Stimulated activated CD8-positive, alpha-beta memory T cell treated with anti-CD3 and anti-CD28 coated beads, Interleukin-12 subunit alpha, Interleukin-12 subunit beta, amount 100 ng/mL, for 24 hours (primary cell): ENCODE measurements at regions not wholly inside any gene's neighbourhood (a gene's known extent, or its start where the extent isn't known, plus 50 kb on each side); places are given as distances from the start of the nearest gene placed in this dataset.
"Not testable (repeated sequence)": the region's sequence is repeated elsewhere in the genome, so short reads cannot be mapped to it uniquely, and the experiment has no call there.

Source experiments
- DNase-seq: peaks from one replicate; pipeline ENCODE4 v3.0.0-alpha.2; 2020; ENCODE audit errors: extremely low read depth

DNA sequence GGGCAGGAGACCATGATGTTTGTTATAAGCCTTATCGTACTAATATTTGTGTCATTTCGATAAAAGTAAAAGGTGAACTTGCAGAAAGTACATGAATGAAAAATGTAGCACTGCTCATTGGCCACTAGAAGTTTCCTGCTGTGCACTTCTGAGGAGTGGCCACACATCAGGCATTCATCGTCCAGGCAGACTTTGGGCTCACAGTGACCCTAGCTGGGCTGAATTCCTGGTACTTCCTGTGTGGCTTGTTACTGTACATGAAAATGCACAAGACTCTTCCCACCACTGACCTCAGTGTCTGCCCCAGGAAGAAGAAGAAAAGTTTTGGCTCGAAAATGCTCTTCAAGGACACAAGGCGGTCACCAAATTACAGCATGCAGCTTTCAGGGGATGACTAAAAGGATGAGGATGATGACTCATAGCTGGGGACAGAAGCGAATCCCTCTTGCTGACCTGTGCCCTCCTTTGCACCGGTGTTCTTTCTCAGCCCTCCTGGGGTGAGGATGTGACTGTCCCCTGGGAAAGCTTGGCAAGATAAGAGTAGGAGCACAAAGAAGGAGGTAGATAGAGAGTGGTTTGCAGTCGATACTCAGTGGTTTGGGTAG lies 252.4 kb upstream of the KAZN start:
- DNase-seq, result no peak

DNA sequence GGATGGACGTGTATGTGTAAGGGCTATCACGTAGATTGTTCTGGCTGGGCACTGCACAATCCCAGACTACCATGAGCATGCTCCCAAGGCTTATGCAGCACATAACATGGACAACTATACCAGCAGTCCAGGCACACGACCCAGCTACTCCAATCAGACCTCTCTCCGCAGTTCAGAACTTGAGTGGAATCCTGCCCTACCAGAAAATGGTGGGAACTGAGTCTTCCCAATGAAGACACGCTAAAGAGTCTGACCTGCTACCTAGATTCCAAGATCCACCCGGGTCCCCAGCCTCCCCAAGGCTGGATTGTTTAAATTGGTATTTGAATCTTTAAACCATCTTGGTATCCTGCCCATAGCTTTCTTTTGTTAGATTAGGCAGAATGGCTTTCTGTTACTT lies 251.3 kb upstream of the KAZN start:
- no peak for DNase-seq

DNA sequence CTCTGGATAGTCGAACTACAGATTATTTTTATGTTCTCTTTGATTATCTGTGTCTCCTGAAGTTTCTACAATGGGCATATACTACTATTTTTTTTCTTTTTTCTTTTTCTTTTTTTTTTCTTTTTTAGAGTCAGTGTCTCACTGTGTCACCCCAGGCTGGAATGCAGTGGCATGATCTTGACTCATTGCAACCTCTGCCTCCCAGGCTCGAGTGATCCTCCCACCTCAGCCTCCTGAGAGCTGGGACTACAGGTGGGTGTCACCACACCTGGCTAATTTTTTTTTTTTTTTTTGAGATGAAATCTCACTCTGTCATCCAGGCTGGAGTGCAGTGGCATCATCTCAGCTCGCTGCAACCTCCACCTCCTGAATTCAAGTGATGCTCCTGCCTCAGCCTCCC lies 250.7 kb upstream of the KAZN start:
- no peak for DNase-seq

DNA sequence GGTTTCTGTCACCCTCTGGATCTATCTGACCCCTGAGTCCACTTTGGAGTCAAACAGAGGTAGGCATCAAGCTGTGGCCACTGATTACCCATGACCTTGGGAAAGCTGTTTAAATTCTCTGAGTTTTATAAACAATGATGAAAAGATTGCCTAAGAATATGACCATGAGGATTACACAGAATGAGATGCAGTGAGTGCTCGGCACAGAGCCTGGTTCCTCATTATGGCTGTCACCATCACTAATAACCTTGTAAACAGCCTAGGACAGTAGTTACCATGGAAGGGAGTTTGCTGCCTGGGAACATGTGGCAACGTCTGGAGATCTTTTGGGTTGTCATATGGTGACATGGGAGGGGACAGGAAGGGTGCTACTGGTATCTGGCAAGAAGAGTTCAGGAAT lies 248.3 kb upstream of the KAZN start:
- DNase-seq, result no peak

DNA sequence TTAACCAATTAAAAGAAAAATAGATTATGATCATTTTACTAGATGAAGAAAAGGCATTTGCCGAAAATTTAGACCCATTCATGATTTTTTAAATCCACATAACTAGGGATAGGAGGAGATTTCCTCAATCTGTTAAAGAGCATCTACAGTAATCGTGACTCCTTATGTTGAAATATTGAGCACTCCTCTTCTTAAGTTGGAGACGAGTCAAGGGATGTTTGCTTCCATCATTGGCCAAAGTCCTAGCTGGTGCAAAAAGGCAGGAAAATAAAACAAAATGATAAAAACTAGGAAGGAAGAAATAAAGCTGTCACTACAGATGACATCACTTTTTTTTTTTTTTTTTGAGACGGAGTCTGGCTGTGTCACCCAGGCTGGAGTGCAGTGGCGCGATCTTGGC lies 245.6 kb upstream of the KAZN start:
- no peak for DNase-seq

DNA sequence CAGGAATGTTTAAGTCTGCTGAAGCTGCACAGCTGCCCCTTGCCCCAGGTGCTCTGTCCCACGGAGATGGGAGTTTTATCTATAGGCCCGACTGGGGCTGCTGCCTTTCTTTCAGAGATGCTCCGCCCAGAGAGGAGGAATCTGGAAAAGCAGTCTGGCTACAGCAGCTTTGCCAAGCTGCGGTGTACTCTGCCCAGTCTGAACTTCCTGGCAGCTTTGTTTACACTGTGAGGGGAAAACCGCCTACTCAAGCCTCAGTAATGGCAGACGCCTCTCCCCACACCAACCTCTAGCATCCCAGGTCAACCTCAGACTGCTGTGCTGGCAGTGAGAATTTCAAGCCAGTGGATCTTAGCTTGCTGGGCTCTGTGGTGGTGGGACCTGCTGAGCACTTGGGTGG lies 237.5 kb upstream of the KAZN start:
- DNase-seq, result not testable (repeated sequence)

DNA sequence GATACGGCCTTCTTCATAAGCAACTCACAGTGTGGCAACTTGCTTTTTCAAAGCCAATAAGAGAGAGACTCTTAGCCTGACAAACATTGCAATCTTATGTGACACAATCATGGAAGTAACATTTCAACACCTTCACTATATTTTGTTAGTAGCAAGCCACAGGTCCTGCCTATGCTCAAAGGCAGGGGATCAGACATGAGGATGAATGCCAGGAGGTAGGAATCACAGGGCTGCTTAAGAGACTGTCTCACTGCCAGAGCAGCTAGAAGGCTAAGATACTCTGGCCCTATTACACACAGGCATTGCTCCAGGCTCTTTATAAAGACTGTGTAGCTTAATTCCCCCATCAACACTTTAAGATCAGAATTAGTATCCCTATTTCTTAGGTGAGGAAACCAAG lies 236.2 kb upstream of the KAZN start:
- DNase-seq, result no peak

DNA sequence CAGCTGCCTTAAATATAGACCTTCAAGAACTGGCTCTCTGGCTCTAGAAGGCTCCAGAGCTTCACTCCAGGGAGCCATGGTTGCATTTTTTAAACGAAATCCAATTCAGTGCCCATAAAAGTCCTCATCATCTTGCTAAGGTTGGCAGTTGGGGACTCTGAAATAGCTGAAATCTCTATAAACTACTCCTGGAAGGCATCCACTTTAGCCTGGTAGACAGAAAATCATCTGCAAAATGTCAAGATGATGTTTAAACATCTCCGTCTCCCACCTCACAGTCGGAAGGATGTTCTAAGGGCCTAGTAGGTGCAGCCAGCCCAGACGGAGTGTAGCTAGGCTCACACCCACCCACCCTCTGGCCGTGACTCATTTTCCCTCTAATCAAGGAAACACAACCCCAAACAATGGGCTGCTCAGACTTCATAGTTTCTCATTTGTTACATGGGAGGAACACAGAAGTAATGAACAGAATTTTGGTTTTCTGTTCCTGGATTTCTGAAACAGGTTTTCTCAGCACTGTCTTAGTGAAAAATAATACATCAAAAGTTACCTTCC lies 235.4 kb upstream of the KAZN start:
- DNase-seq, result no peak

DNA sequence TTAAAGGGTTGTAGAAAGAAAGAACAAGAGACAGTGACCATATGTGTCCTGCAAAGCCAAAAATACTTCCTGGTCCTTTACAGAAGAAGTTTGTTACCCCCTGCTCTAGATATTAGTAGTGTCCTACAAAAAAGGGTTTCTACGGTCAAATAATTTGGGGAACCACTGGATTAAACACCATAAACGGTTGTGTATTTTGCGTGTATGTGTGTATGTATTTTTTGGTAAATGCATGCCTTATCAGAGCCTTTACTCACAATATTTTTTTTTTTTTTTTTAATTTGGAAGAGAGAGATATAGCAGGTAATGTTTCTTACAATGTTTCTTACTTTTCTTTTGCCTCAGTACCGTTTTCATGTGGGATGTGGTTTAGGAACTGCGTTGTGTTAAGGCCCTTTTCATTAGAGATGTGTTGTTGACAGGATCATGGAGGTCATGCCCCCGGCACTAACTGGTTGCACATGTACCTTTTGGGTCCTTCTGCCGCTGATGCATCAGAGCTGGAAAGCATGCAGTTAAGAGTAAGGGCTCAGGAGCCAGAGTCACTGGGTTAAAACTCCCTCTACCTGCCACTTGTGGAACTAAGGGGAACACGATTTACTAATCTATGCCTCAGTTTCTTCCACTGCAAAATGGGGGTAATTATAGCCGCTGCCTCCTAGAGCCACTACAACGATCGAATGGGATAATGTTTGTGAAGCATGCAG lies 234.6 kb upstream of the KAZN start:
- no peak for DNase-seq

DNA sequence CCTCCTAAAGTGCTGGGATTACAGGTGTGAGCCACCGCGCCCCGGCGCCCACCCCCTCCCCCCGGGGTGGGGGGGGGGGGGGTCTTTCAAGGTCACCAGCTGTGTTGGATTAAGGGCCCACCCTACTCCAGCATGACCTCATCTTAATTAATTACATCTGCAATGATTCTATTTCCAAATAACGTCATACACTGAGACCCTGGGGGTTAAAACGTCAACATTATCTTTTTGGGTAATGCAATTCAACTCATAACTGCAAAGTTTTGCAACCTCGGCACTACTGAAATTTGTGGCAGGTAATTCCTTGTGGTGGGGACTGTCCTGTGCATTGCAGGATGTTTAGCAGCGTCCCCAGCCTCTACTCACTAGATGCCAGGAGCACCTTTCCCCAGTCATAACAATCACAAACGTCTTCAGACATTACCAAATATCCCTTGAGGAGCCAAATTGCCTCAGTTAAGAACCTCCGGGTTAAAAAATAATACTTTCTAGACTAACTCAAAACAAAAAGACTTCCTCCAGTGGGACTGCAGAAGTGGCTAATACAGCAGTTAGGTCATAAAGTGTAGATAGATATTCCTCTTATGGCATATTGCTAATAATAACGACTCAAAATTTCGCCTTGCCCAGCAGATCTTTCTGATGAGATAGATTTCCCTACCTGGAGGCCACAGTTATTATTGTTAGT lies 233.0 kb upstream of the KAZN start:
- DNase-seq, result no peak

DNA sequence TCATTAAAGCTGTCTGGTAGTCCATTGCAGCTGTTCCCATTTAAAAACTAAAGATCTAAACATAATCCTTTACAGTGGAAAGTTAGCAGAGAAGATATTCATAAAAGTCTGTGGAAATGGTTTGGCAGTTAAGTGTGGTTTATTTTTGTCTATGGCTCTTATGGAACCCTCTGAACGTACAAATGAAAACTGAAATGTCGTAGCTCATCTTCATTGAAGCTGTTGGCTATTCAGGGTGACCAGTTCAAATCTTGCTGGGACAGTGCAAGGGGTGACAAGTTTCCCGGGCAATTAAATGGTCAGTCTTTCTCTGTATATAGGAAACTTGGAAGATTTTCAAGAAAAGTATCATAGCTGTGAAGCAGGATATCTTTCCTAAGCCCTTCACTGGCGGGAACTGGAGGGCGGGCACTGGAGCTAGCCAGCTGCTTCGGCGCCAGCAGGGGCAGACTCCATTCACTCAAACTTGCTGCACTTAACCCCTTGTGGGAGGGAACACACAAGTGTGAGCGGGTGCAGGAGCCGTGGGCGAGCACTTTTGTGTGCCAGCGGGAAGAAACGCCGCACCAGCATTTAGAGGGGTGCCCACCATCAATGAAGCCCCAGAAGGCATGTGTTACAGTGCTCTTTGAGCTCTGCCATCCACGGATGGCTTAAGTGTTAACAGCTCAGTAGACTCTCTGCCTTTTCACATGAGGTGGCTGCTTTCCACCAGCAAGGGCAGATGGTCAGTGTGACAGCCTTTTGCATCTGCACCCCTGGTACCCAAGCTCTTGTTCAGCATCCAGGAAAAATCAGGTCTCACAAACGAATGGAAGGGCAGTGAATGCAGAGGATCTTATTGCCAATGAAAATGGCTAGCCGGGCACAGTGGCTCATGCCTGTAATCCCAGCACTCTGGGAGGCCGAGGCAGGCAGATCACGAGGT lies 232.1 kb upstream of the KAZN start:
- no peak for DNase-seq

DNA sequence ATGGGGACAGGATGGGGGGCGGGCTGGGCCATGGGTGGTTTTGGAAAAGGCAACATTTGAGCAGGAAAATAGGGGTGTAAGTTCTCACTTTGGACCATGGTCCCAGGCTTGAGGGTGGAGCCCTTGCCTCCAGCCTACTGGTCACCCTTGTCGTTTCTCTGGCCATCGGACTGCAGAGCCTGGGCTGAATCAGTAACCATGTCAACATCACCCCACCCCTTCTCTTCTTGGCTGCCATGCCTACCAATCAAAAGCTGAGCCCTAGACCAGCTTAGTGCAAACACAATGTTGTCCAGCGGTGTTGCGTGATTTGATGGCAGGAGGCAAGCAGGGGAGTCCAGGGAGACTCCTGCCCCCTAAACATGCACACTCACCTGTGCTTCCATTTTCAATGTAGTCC lies 231.0 kb upstream of the KAZN start:
- no peak for DNase-seq

DNA sequence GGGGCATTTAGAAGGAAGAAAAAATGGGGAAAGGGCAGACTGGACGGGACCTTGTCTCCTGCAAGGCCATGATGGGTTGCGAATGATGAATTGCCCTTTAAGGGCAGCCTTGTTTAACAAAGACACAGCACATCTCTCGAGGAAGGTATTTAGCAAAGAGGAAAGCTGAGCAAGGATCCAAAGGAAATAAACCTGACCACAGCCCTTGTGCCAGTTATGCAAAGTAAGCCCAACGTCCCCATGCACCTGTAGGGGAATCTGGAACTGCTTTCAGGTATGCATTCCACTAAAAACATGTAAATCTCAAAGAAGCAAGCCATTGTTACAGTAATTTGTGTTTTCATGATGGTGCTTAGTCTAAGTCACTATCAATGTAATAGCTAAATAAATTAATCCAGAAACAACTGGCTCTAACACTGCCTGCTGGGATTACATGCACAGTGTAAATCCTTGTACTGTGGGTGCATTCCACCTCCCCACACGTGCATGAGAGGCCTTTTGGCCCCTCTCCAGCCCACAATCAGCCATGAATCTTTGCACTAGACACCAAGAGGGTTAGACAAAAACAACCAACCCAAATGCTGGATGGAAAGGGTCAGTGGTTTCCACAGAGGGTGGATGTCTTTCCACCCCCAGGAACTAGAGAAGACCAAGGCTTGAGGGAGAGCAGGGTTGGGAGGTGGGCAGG lies 228.8 kb upstream of the KAZN start:
- no peak for DNase-seq

DNA sequence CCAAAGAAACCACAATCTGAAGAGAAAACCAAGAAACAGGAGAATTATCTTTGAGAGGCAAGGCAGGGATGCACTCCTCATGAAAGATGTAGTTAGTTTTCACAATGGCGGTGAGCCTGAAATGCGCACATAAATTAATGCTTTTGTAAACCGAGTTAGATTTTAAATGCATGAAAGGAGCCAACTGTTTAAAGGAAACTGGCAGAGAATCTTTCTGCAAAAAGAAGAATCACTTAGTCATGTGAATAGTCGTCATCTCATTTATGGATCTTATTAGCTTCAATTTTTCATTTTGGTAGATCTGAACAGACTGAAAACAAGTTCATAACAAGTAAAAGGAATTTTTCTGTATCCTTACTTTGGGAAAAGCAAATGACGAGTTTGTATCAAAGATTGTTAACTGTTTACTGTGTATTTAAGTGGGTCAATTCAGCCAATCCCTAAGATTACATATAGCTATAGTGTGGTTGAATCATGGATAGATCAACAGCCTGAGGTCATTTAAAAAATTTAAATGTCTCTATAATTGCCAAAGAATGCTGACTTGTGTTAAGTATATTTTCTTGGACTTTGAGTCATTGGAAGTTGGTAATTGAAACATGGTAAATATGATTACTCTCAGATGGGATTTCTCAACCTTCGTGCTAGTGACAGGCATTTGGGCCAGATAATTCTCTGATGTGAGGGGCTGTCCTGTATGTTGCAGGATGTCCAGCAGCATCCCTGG lies 226.6 kb upstream of the KAZN start:
- no peak for DNase-seq

DNA sequence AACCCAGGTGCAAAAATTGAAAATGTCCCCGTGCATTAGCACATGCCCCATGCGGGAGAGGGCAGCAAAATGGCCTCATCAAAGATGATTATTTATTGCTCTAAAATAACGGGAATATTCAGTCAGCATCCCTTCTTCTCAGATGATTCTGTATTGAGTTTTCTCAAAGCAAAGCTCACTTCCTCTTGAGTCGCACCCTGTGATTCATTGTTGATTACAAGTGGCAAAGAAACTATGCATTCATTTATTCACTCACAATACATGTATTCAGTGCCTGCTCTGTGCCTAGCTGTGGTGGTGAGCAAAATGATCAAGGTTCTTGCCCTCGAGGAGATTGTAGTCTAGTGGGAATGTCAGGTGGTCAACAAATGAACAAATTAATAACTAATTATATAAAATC lies 226.0 kb upstream of the KAZN start:
- no peak for DNase-seq

DNA sequence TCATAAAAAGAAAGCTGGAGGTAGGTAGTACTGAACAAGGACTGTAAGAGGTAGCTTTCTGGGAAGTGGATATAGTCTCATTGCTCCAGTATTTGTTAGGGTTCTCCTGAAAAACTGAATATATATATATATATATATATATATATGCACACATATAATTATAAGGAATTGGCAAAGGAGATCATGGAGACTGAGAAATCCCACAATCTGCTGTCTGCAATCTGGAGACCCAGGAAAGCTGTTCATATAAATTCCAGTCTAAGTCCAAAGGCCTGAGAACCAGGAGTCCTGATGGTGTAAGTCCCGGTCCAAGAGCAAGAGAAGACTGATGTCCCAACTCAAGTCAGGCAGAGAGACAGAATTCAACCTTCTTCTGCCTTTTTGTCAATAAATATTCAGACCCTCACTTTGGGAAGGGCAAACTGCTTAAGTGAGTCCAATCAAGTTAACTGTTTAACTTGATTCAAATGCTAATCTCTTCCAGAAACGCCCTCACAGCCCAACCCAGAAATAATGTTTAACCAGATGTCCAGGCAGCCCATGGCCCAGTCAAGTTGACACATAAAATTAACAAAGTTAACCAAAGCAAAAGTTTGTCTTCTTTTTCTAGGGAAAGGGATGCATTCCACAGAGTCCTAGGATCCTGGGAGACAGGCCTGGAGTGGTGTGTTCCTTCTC lies 225.3 kb upstream of the KAZN start:
- no peak for DNase-seq

DNA sequence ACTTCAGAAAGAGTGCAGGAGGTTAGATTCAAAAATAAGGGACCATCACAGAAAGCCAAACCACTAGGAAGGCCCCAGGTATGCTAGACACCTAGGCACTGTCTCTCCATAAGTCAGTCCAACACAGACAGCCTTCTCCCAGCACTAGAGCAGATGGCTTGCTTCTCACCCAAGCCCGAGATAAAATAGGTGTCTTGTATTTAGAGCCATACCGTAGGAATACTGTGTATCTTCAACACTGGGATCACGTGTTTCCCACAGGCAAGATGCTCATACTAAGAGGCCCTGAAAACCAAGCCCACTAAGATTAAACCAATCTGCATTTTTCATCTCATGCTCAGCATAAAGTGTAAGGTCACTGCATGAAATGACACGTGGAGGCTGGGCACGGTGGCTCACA lies 223.3 kb upstream of the KAZN start:
- DNase-seq, result no peak

DNA sequence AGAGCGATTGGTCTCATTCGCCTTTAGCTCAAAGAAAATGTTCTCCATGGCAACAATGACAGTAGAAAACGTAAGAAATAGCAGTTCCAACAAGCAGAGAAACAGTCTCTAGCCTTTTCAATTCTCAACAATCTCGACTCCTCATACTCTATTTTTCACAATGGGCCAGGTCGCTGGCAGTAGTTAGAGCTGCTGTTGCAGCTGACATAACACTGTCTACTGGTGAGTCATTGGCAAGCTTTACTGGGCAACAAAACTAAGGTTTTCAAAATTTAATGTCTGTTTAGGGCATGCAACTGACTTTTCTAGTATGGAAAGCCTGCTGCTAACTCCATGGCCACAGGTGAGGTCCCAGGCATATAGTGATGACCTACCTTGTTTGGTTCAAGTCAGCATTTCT lies 221.1 kb upstream of the KAZN start:
- DNase-seq, result no peak

DNA sequence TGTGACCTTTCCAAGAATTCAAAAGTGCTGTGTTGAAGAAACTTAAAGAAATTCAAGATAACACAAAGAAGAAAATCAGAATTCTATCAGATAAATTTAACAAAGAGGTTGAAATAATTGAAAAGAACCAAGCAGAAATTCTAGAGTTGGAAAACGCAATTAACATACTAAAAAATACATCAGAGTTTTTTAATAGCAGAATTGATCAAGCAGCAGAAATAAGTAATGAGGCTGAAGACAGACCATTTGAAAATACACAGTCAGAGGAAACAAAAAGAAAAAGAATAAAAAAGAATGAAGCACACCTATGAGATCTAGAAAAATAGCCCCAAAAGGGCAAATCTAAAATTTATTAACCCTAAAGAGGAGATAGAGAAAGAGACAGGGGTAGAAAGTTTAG lies 218.1 kb upstream of the KAZN start:
- DNase-seq, result no peak

DNA sequence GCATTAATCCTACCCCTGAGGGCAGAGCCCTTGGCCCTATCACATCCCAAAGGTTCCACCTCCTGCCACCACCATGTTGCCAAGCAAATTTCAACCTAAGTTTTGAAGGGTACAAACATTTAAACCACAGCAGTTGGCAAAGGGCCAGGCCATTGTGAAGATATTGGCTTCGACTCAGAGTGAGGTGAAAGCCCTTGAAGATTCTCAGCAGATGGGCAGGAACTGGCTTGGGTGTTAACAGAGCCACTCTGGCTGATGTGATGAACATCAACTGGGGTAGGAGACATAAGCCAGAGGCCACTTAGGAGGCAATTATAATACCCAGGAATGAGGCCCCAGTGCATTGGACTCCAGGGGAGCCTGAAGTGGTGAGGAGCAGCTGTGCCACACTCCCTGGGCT lies 207.7 kb upstream of the KAZN start:
- no peak for DNase-seq
